ENCODE measurements at regions not wholly inside any gene's neighbourhood (a gene's known extent, or its start where the extent isn't known, plus 50 kb on each side); places are given as distances from the start of the nearest gene placed in this dataset.

GRCh38 chrX:35090801-35091200 is 148.2 kb downstream of the FAM47B start:
- TF ChIP-seq CEBPB (IDR thresholded peaks at IDR 0.05; ENCODE audit: low read depth) = no peak
- TF ChIP-seq EZH2 (IDR thresholded peaks at IDR 0.05) = no peak
- TF ChIP-seq, protein P1, sequence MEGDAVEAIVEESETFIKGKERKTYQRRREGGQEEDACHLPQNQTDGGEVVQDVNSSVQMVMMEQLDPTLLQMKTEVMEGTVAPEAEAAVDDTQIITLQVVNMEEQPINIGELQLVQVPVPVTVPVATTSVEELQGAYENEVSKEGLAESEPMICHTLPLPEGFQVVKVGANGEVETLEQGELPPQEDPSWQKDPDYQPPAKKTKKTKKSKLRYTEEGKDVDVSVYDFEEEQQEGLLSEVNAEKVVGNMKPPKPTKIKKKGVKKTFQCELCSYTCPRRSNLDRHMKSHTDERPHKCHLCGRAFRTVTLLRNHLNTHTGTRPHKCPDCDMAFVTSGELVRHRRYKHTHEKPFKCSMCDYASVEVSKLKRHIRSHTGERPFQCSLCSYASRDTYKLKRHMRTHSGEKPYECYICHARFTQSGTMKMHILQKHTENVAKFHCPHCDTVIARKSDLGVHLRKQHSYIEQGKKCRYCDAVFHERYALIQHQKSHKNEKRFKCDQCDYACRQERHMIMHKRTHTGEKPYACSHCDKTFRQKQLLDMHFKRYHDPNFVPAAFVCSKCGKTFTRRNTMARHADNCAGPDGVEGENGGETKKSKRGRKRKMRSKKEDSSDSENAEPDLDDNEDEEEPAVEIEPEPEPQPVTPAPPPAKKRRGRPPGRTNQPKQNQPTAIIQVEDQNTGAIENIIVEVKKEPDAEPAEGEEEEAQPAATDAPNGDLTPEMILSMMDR (IDR thresholded peaks at IDR 0.05 in 2 of 3, conservative IDR thresholded peaks at IDR 0.05 in 1 of 3; ENCODE audit: borderline replicate concordance in 1 of 3, insufficient read depth in 1 of 3, low read depth in 2 of 3, low read length in 2 of 3) = no peak
- no peak for TF ChIP-seq ZNF274 (IDR thresholded peaks at IDR 0.05; ENCODE audit: low read depth, low read length)
- no peak for TF ChIP-seq POLR2A (IDR thresholded peaks at IDR 0.05; ENCODE audit: borderline replicate concordance, extremely low read depth, insufficient read depth, insufficient read length)
- TF ChIP-seq TCF7L2 (IDR thresholded peaks at IDR 0.05; ENCODE audit: borderline replicate concordance, extremely low read depth, insufficient read depth, insufficient read length) = no peak

Measured in HCT116 (cell line).